K562 (cell line): ENCODE measurements at regions not wholly inside any gene's neighbourhood (a gene's known extent, or its start where the extent isn't known, plus 50 kb on each side); places are given as distances from the start of the nearest gene placed in this dataset.

ENCODE experiments used
- ATAC-seq: fragments of 200-7000 bp; cut with Tn5 transposase; 3 replicates; pipeline ENCODE4 v1.9.1; 2020; ENCODE audit warnings: moderate library complexity
- BruUV-seq: library from RNA; stranded (reverse); fragments of 400-500 nt; replicated peaks from 2 replicates; lab custom pipeline; 2021; lab: Mats Ljungman, UMichigan
- CTCF ChIA-PET: fragments of 300-600 bp; formaldehyde crosslinking; extraction: SDS; loops from one replicate; lab custom pipeline; 2021; ENCODE audit warnings: low intra/inter-chr PET ratio; lab: Yijun Ruan, JAX
- POLR2A ChIA-PET: fragments of 300-600, 350-650 bp; sonication (Branson Sonifier 250); formaldehyde crosslinking; extraction: SDS; loops from one replicate; lab custom pipeline; 2021; ENCODE audit warnings: antibody characterized with exemption, inconsistent platforms; lab: Yijun Ruan, JAX
- DNase-seq, 4 experiments: peaks; one replicate each; pipeline versions ENCODE4 v3.0.0 to v3.0.0-alpha.2; 2011 to 2018; ENCODE audit warnings: low spot score in 3 of 4, mixed read lengths in 3 of 4; ENCODE audit errors: extremely low read depth in 1 of 4
- FAIRE-seq: peaks from 2 replicates; lab custom pipeline; 2011; peaks lifted over from hg19 to GRCh38; lab: Jason Lieb, UNC
- H2AFZ ChIP-seq: 2 replicates; pipeline ENCODE4 v1.6.0; 2011; ENCODE audit warnings: low read depth, low read length, control low read depth, inconsistent platforms
- H3K27ac ChIP-seq: fragments of 200-600 bp; 3 replicates; pipeline ENCODE4 v1.8.0; 2011; ENCODE audit warnings: low read depth, mild to moderate bottlenecking, control low read depth, inconsistent platforms, low read length, moderate library complexity, mixed read lengths; ENCODE audit errors: extremely low read depth
- H3K27me3 ChIP-seq, 2 experiments: fragments of 300-600 bp in 1 of 2; 2 replicates in 1 of 2; 3 replicates in 1 of 2; pipeline versions ENCODE4 v1.6.0 to v1.8.0; 2011; ENCODE audit warnings: inconsistent platforms in 2 of 2, low read length in 2 of 2, mild to moderate bottlenecking in 1 of 2, mixed read lengths in 1 of 2, moderate library complexity in 1 of 2; ENCODE audit not compliant: control insufficient read depth in 2 of 2, insufficient read depth in 2 of 2
- H3K36me3 ChIP-seq: fragments of 300-600 bp; 3 replicates; pipeline ENCODE4 v1.8.0; 2011; ENCODE audit warnings: mild to moderate bottlenecking, low read length, inconsistent platforms; ENCODE audit not compliant: control insufficient read depth, insufficient read depth
- H3K4me1 ChIP-seq, 2 experiments: fragments of 200-600 bp in 1 of 2; replicated peaks in 1 of 2; 2 replicates in 1 of 2; 3 replicates in 1 of 2; pipeline versions ENCODE4 v1.5.1 to v1.8.0; 2011; ENCODE audit warnings: inconsistent platforms in 2 of 2, low read length in 2 of 2, mild to moderate bottlenecking in 1 of 2, mixed read lengths in 1 of 2, moderate library complexity in 1 of 2; ENCODE audit not compliant: control insufficient read depth in 2 of 2, insufficient read depth in 2 of 2
- H3K4me2 ChIP-seq: 2 replicates; pipeline ENCODE4 v1.6.1; 2011; ENCODE audit warnings: low read length, control low read depth, inconsistent platforms, mixed read lengths; ENCODE audit not compliant: insufficient read depth
- H3K4me3 ChIP-seq: fragments of 200-600 bp; sonication (generic), shearing (Covaris generic); 2 replicates; pipeline ENCODE4 v1.5.1; 2016; ENCODE audit warnings: control low read depth, inconsistent platforms
- H3K79me2 ChIP-seq: fragments of 200-600 bp; 3 replicates; pipeline ENCODE4 v1.8.0; 2011; ENCODE audit warnings: low read length, inconsistent platforms; ENCODE audit not compliant: control insufficient read depth, insufficient read depth
- H3K9ac ChIP-seq, 2 experiments: 2 replicates each; pipeline versions ENCODE4 v1.6.0 to v1.6.1; 2011; ENCODE audit warnings: low read depth in 2 of 2, low read length in 2 of 2, control low read depth in 1 of 2, inconsistent platforms in 1 of 2, mild to moderate bottlenecking in 1 of 2, mixed read lengths in 1 of 2; ENCODE audit not compliant: insufficient read depth in 1 of 2
- H3K9me1 ChIP-seq: one replicate; pipeline ENCODE4 v1.6.0; 2011; ENCODE audit warnings: inconsistent platforms, mild to moderate bottlenecking, low read length, moderate library complexity; ENCODE audit not compliant: control insufficient read depth, insufficient read depth
- H3K9me3 ChIP-seq: replicated peaks from 2 replicates; pipeline ENCODE4 v1.5.1; 2011; ENCODE audit warnings: low read depth, low read length, inconsistent platforms; ENCODE audit not compliant: control insufficient read depth, insufficient read depth
- H4K20me1 ChIP-seq: replicated peaks from 2 replicates; pipeline ENCODE4 v1.6.1; 2011; ENCODE audit warnings: low read length, inconsistent platforms, mixed read lengths; ENCODE audit not compliant: control insufficient read depth, insufficient read depth
- ELK1 ChIP-seq: sonication (generic); formaldehyde crosslinking; IDR thresholded peaks from 2 replicates; pipeline ENCODE4 v1.8.1; 2022; ENCODE audit warnings: missing genetic modification reagents
- HDGF ChIP-seq: fragments of 450-650 bp; IDR thresholded peaks from 2 replicates; pipeline ENCODE4 v1.6.1; 2016
- HIVEP1 ChIP-seq: fragments of 250-450 bp; sonication (Bioruptor Pico); IDR thresholded peaks from 2 replicates; pipeline ENCODE4 v1.4.0; 2020; ENCODE audit warnings: mild to moderate bottlenecking
- ILF3 ChIP-seq: fragments of 450-650 bp; IDR thresholded peaks from 2 replicates; pipeline ENCODE4 v1.6.1; 2018; ENCODE audit warnings: antibody characterized with exemption, mild to moderate bottlenecking, moderate library complexity, borderline replicate concordance
- MXD1 ChIP-seq: fragments of 250-450 bp; sonication (Bioruptor Pico); IDR thresholded peaks from 2 replicates; pipeline ENCODE4 v1.8.0; 2021; ENCODE audit warnings: borderline replicate concordance, mild to moderate bottlenecking, moderate library complexity; ENCODE audit not compliant: poor library complexity, severe bottlenecking
- RFX5 ChIP-seq: IDR thresholded peaks from 2 replicates; pipeline ENCODE4 v1.6.1; 2011; ENCODE audit warnings: low read depth, mild to moderate bottlenecking, improper control_type of control experiment, low read length
- RNF219 ChIP-seq: fragments of 250-450 bp; sonication (Bioruptor Pico); IDR thresholded peaks from 2 replicates; pipeline ENCODE4 v1.5.0; 2022; ENCODE audit warnings: mild to moderate bottlenecking
- SIRT6 ChIP-seq: IDR thresholded peaks from one replicate; pipeline ENCODE4 v1.6.1; 2012; ENCODE audit warnings: low read depth, mild to moderate bottlenecking, control low read depth, inconsistent platforms, low read length, moderate library complexity
- TARDBP ChIP-seq: fragments of 450-650 bp; IDR thresholded peaks from 2 replicates; pipeline ENCODE4 v1.6.1; 2016
- TBP ChIP-seq: optimal IDR thresholded peaks from 2 replicates; pipeline ENCODE3; 2011; ENCODE audit warnings: low read depth, low read length, improper control_type of control experiment
- ZFP1 ChIP-seq: fragments of 450-650 bp; formaldehyde crosslinking; IDR thresholded peaks from 2 replicates; pipeline ENCODE4 v1.4.0; 2020; ENCODE audit warnings: mild to moderate bottlenecking, mixed read lengths
- ZKSCAN8 ChIP-seq: fragments of 200-800 bp; sonication (Bioruptor generic); IDR thresholded peaks from 2 replicates; pipeline ENCODE4 v1.6.1; 2016; ENCODE audit warnings: missing genetic modification characterization, missing compliant biosample characterization
- ZNF124 ChIP-seq: sonication (generic); formaldehyde crosslinking; IDR thresholded peaks from 2 replicates; pipeline ENCODE4 v1.8.1; 2022; ENCODE audit warnings: missing genetic modification reagents
- ZNF398 ChIP-seq: fragments of 250-450 bp; sonication (Bioruptor Pico); IDR thresholded peaks from 2 replicates; pipeline ENCODE4 v1.8.0; 2021; ENCODE audit warnings: moderate library complexity, mild to moderate bottlenecking, inconsistent platforms
- ZNF589 ChIP-seq: fragments of 200-800 bp; sonication (Bioruptor generic); IDR thresholded peaks from 2 replicates; pipeline ENCODE4 v1.6.1; 2016; ENCODE audit warnings: low read depth, missing genetic modification characterization, missing compliant biosample characterization
- ZNF79 ChIP-seq: fragments of 250-450 bp; sonication (Bioruptor Pico); IDR thresholded peaks from 2 replicates; pipeline ENCODE4 v1.4.0; 2020; ENCODE audit warnings: low read depth, mild to moderate bottlenecking, moderate library complexity
- WGBS: fragments of 100-300 bp; shearing (Covaris generic); methylation state at CpG from one replicate; pipeline ENCODE4 v1.1.6; 2016; ENCODE audit warnings: low coverage, mixed read lengths; ENCODE audit not compliant: insufficient coverage; ENCODE audit errors: missing lambda C conversion rate; 5-methylcytosine and 5-hydroxymethylcytosine counted together
- in situ Hi-C: fragments of 300-500 bp; cut with MboI; formaldehyde crosslinking; loops from 4 replicates; pipeline ENCODE4 v1.15.0; 2018; ENCODE audit warnings: inconsistent platforms, mixed read lengths
- intact Hi-C: fragments of 100-400 bp; cut with micrococcal nuclease; formaldehyde crosslinking; loops from 2 replicates; pipeline ENCODE4 v1.14.2; 2022

- no peak for TF ChIP-seq RNF219
- no peak for TF ChIP-seq TBP
- TF ChIP-seq MXD1 (CRISPR knock-in tag), result no peak
- no peak for TF ChIP-seq ILF3
- TF ChIP-seq ZNF589 (CRISPR knock-in tag), result no peak
- TF ChIP-seq TARDBP, result no peak
- TF ChIP-seq RFX5, result no peak
Measured at GRCh38 chr3:86654806-86655460, 336.0 kb downstream of the VGLL3 start (continued).

- Histone ChIP-seq H3K9ac (no peak overlapping the region), H3K9me1 (no peaks in the 10 kb centered on the region), H2AFZ (no peak overlapping the region), H3K27ac (no peak overlapping the region), H3K4me2 (no peak overlapping the region), H3K79me2 (no peaks in the 10 kb centered on the region), H3K9me3 (no peaks in the 10 kb centered on the region), H4K20me1 (no peaks in the 10 kb centered on the region), H3K4me1 (no peaks in the 10 kb centered on the region), H3K27me3 (no peaks in the 10 kb centered on the region), H3K4me3 (no peak overlapping the region), H3K36me3 (no peaks in the 10 kb centered on the region)
- WGBS, result 0% methylated on average over 6 of the region's 6 CpGs
- TF ChIP-seq HIVEP1 (CRISPR knock-in tag), result no peak
- TF ChIP-seq SIRT6, result no peak
- no peak for TF ChIP-seq ZNF79
- no peak for TF ChIP-seq ZNF398 (CRISPR knock-in tag)
- no peak for TF ChIP-seq ZKSCAN8 (CRISPR knock-in tag)
- no peak for TF ChIP-seq ZFP1 (CRISPR knock-in tag)
- TF ChIP-seq ELK1 (CRISPR knock-in tag), result no peak
- TF ChIP-seq ZNF124 (CRISPR knock-in tag), result no peak
- TF ChIP-seq HDGF, result no peak
- in situ Hi-C loops, result no loop called here
- no peak for ATAC-seq
- intact Hi-C loops, result no loop called here
- no TSS peak for BruUV-seq
- ChIA-PET POLR2A (no interaction called here), CTCF (no interaction called here)
- DNase-seq, result no peak
- no peak for FAIRE-seq
Measured at GRCh38 chr3:86653661-86654205, 337.2 kb downstream of the VGLL3 start.
